Upper lobe of left lung (tissue), 6 donors: ENCODE measurements at regions not wholly inside any gene's neighbourhood (a gene's known extent, or its start where the extent isn't known, plus 50 kb on each side); places are given as distances from the start of the nearest gene placed in this dataset.

Source experiments
- ATAC-seq, 2 donors: fragments of 200-7000 bp; cut with Tn5 transposase; one replicate each; pipeline ENCODE4 v1.9.1; 2022; ENCODE audit warnings: mild to moderate bottlenecking in 2 of 2, moderate library complexity in 2 of 2; ENCODE audit not compliant: low FRiP score in 2 of 2
- DNase-seq, 2 donors: peaks; one replicate each; pipeline ENCODE4 v3.0.0-alpha.2; 2019 to 2020
- H3K27ac ChIP-seq, 4 donors: fragments of 200-600 bp; sonication (generic); one replicate each; pipeline ENCODE4 v1.5.1; 2016 to 2019
- H3K27me3 ChIP-seq, 4 donors: fragments of 200-600 bp; sonication (generic); one replicate each; pipeline ENCODE4 v1.5.1; 2017 to 2019
- H3K36me3 ChIP-seq, 4 donors: fragments of 200-600 bp; sonication (generic); one replicate each; pipeline ENCODE4 v1.5.1; 2016 to 2019
- H3K4me1 ChIP-seq, 4 donors: fragments of 200-600 bp; sonication (generic); one replicate each; pipeline ENCODE4 v1.5.1; 2018 to 2019
- H3K4me3 ChIP-seq, 4 donors: fragments of 200-600 bp; sonication (generic); one replicate each; pipeline ENCODE4 v1.5.1; 2017 to 2019; ENCODE audit warnings: mild to moderate bottlenecking in 2 of 4, moderate library complexity in 1 of 4
- H3K9me3 ChIP-seq, 4 donors: fragments of 200-600 bp; sonication (generic); one replicate each; pipeline ENCODE4 v1.5.1; 2018 to 2019
- CTCF ChIP-seq, 6 experiments: fragments of 450-650 bp in 4 of 6; fragments of 200-600 bp in 2 of 6; sonication (generic) in 2 of 6; IDR thresholded peaks; one replicate each; pipeline ENCODE4 v1.5.1; 2016 to 2019; ENCODE audit warnings: antibody characterized with exemption in 6 of 6
- EP300 ChIP-seq, 4 donors: sonication (generic); formaldehyde crosslinking; IDR thresholded peaks; one replicate each; pipeline ENCODE4 v1.5.1; 2017; ENCODE audit warnings: antibody characterized with exemption in 4 of 4, control low read depth in 2 of 4
- POLR2A ChIP-seq, 4 donors: fragments of 450-650 bp; IDR thresholded peaks; one replicate each; pipeline ENCODE4 v1.5.1; 2016 to 2017; ENCODE audit warnings: antibody characterized with exemption in 4 of 4, mild to moderate bottlenecking in 2 of 4
- POLR2AphosphoS5 ChIP-seq, 2 donors: sonication (generic); formaldehyde crosslinking; IDR thresholded peaks; one replicate each; pipeline ENCODE4 v1.5.1; 2017; ENCODE audit warnings: antibody characterized with exemption in 2 of 2
- WGBS, 2 donors: methylation state at CpG; one replicate each; pipeline ENCODE4 v1.1.5; 2017 to 2018; 5-methylcytosine and 5-hydroxymethylcytosine counted together
- donor health status: DM: no; HTN: no; CAD: no; lungs with moderate emphysema.
- donor health status: DM: no; HTN: yes; CAD: no; lungs with severe emphysema.

GRCh38 chr5:139745800-139746690 lies 49.6 kb upstream of the PSD2 start:
- no peak for TF ChIP-seq POLR2AphosphoS5 (IDR thresholded peaks at IDR 0.05)
- TF ChIP-seq EP300 (IDR thresholded peaks at IDR 0.05) = no peak
- no peak for TF ChIP-seq POLR2A (IDR thresholded peaks at IDR 0.05)
- no peak for TF ChIP-seq CTCF (IDR thresholded peaks at IDR 0.05)
- Histone ChIP-seq H3K4me3 (peak overlapping the region in 3 of 4 donors; percentile 24 to 45 (median 44)), H3K4me1 (peaks cover 25 to 35% (median 33%) of the 10 kb centered on the region in 4 donors), H3K27ac (peak overlapping the region in 2 of 4 donors; percentile 4 to 18), H3K9me3 (no peaks in the 10 kb centered on the region), H3K36me3 (no peaks in the 10 kb centered on the region), H3K27me3 (peaks cover 0 to 36% (median 20%) of the 10 kb centered on the region in 4 donors)
- DNase-seq = peak; percentile 63 to 82
- 16 to 22% methylated on average over 25 to 34 of the region's 44 CpGs for WGBS, 2 donors
- peak; percentile 30 to 73 for ATAC-seq
